HG03135 (cell line): ENCODE measurements at regions not wholly inside any gene's neighbourhood (a gene's known extent, or its start where the extent isn't known, plus 50 kb on each side); places are given as distances from the start of the nearest gene placed in this dataset.

ENCODE experiments used
- ATAC-seq: cut with Tn5 transposase; IDR thresholded peaks from one replicate; pipeline ENCODE4 v1.9.1; 2021; ENCODE audit warnings: mild to moderate bottlenecking, moderate library complexity; ENCODE audit not compliant: unreplicated experiment

DNA sequence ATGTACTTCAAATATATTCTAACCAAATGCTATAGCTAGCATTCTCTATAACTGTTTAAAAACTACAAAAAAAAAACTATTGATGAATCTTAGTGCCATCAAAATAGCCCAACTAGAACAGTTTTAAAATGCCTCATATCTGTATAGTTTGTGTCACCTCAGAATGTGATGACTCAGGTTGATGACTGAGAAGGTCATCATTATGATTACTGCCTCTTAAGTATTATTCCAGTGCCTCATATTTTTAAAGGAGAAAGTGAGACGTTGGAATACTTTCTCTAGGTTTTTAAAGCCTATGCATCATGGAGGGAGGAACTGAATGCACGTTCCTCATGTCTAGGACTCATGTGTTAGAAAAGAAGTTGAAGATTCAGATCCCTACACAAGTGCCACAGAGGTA lies 88.2 kb downstream of the TMA16 start:
- ATAC-seq, result no peak

DNA sequence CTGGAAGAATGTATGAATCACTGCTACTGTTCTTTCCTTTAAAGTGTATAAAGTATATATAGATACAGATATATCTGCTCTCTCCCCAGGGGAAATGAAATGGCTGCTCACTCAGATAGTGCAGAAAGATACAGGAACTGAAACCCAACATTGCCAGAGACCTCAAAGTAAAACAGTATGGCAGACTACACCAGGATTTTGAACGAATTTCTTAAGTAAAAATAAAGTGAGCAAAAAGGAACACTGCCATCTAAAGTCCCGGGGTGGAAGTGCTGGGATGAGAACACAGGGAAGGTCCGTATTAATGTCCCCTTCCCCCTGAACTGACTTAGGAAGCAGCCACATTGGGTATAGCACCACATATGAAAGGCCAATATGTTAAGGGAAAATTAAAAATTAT lies 93.4 kb downstream of the TMA16 start:
- peak; percentile 59 for ATAC-seq

DNA sequence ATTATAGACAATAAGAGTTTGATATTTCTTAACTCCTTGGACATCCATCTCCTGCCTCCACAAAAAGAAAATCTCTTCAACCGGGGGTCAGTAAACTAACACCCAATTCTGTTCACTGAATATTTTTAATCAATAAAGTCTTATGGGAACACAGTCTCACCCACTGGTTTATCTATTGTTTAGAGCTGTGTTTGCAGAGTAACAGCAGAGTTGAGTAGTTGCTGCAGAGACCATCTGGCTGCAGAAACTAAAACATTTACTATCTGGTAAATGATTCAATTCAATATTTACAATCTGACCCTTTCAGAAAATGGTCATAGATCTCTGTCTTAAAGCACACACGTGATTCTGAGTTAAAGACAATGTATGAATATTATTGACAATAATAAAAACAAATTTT lies 94.0 kb downstream of the TMA16 start:
- ATAC-seq, result no peak

DNA sequence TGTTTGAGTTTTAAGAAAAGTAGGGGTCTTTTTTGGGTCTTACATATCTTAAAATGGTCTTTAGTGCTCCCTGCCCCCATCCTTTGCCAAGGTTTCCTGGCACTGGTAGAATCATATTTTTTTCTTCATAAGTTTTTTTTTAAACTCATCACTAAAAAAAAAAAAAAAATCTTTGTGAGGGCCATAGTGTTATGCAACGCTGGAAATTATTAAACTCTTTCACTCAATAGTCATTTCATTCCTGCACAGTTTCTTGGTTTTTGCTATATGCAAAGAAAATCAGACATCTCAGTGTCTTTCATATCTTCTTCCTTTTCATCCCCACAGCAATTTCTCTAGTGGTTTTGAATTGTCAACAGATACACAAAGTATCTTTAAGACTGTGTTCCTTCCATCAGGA lies 95.6 kb downstream of the TMA16 start:
- peak; percentile 29 for ATAC-seq

DNA sequence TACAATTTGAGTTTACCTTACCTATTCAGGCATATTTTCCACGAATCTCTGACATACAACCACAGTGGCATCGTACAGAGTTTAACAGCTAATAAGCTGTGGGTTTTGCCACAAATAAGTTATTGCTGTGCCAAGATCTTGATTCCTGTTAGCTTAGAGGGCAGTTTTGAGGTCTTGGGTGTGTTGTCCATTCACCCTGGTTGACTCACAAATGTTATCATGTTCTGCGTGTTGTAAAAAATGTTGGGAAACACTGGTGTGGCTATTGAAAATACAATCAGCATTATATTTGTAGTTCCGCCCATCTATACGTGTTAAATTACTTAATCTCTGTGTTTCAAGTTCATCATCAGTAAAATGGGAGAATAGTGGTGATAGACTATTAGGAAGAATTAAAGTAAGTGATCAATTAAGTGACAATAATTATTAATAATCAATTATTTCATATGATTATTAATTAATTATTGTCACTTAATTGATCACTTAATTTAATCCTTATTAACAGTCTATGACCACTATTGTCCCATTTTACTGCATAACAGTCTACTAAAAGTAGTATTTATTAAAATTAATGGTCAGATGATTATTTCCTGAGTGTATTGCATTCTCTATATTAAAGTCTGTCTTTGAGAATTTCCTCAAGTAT lies 96.3 kb downstream of the TMA16 start:
- ATAC-seq, result peak; percentile 6

DNA sequence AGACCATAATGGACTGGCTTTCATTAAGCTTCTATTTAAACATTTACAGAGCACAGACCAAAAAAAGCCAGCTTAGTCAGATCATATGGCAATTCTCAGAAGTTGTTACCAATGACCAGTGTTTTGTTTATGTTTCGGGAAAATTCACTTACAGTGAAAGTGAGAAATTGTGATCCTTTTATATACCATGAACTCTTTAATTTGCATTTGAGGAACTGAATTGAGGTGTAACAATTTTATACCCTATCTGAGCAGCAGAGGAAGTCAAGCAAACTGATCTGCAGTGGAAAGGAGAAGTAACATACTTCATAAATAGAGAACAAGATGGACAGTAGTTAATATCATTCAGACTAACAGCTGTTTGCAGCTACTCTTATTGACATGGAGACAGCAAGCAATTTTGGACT lies 97.1 kb downstream of the TMA16 start:
- peak; percentile 87 for ATAC-seq

DNA sequence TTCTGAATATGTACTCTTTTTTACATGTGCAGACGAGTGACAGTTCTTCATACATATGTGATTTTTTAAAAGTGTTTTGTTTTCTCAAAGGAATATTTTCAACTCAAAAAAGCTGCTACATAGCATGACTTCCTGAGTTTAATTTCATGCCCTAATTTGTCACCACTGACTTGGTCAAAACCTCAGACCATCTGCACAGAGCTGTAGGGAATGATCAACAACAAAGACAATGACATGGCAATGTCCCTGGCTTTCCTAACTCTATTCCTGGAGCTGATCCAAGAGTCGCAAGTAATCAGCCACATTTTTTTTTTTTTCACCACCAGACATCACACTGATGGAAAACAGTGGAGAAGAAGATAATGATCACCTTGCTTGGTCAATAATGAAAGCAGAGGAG lies 97.7 kb downstream of the TMA16 start:
- no peak for ATAC-seq

DNA sequence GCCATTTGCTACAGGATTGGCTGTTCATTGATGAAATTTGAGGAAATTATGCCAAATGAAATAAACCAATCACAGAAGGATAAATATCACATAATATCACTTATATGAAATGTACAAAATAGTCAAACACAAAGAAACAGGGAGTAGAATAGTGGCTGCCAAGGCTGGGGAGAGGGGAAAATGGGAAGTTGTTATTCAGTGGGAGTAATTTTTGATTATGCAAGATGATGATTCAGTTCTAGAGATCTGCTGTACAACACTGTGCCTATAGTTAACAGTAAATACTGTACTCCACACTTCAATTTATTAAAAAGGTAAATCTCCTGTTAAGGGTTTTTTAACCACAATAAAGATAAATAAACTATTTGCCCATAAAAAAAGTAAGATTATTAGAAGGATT lies 101.1 kb downstream of the TMA16 start:
- ATAC-seq, result no peak

DNA sequence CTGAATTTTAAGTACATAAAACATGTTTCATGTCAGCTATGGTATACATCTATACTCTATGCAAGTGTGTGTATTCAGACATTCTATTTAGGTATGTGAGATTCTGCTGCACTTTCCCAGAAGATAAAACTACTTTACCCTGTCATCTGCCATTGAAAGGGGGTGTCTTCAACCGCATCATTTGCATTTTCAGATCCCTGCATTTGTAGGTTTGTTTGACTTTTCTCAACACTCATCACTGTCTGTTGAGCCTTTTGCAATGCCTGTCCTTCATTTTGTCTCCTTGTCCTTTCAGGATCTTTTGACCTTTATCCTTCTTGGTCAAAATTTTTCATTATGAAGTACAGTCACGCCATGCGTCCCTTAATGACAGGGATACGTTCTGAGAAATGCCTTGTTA lies 103.5 kb downstream of the TMA16 start:
- peak; percentile 70 for ATAC-seq

DNA sequence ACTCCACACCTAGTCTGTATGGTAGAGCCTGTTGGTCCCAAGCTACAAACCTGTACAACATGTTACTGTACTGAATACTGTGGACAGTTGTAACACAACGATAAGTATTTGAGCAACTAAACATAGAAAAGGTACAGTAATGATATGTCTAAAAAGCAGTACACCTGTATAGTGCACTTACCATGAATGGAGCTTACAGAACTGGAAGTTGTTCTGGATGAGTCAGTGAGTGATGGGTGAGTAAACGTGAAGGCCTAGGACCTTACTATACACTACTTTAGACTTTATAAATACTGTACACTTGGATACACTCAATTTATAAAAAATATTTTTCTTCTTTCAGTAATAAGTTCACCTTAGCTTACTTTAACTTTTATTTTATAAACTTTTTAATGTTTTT lies 104.0 kb downstream of the TMA16 start:
- ATAC-seq, result no peak

DNA sequence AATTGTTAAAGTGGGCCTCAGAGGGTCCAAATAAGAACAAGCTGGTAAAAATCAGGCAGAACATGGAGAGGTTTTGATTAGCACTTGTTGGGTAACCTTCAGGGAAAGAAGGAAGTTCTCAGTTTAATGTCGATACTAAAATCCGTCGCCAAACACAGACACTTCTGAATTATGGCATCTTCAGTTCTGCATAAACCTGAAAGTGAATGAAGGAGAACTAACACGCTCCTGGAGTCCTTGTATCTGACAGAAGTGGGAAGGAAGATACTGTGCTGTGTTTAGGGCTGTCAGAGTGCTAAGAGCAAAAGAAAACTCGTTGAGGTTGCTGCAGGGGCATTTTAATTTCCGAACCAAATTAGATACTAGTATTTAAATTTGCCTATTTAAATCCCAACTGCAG lies 106.2 kb downstream of the TMA16 start:
- ATAC-seq, result no peak

DNA sequence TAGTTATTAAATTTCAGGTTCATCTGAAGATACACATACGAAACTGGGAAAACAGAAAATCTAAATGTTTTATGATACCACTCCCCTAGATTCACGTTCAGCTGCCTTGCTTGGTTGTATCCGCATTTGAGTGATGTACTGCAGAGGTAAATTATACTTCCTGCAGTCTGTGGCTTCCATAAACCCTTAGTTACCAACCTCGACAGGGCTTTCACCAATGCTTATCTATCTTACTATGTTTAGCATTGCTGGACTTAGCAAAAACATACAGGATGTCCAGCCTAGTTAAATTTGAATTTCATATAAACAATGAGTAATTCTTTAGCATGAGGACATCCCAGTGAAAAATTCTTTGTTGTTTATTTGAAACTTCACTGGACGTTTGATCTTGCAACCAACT lies 108.8 kb downstream of the TMA16 start:
- no peak for ATAC-seq

DNA sequence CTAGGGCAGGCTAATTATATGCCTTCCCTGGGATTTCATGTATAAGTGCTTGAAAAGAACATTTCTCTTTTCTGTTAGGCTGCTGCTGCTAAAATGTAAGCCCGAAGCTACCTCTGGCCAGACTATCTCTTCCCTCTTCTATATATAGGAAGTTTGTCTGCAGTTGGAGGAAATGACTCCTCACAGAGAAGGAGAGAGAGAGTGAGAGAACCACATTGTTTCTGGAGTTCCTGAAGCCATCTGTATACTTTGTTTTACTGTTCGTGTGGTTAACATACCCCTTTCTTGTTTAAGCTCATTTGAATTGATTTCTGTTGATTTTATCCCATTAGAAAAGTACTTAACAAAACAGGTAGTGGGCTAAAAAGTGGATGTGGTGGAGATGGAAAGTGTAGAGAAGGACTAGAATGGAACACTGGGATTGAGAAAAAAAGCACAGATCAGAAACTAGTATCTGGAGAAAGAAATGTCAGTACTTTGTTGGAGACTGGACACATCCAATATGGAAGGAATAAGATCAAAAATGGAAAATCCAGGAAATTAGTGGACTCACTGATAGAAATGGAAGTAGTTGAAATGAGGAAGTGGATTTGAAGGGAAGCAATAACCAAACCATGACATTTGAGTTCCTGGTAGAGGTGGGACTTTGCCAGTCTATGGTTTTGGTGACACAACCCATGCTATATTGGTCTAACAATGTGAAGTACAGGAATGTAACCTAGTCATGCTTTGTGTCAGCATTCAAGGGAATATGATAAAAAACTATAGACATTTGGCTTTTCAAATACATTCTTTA lies 112.6 kb downstream of the TMA16 start:
- no peak for ATAC-seq

DNA sequence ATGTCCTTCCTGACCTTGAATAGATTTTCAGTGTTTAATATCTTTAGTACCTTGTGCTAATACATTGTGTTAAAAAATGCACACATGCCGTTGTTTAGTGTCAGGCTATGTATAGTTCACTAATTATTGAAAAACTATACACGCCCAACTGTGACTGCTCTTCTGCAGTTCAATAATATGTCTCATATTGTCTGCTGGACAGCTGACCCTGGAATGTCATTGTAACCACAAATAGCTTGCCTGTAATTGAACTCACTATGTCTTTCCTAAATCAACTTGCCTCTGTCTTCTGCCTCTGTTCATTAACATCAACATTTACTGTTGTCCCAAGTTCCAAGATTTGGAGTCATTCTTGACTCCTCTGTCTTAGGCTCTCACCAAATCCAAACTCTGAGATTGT lies 114.5 kb downstream of the TMA16 start:
- ATAC-seq, result no peak

DNA sequence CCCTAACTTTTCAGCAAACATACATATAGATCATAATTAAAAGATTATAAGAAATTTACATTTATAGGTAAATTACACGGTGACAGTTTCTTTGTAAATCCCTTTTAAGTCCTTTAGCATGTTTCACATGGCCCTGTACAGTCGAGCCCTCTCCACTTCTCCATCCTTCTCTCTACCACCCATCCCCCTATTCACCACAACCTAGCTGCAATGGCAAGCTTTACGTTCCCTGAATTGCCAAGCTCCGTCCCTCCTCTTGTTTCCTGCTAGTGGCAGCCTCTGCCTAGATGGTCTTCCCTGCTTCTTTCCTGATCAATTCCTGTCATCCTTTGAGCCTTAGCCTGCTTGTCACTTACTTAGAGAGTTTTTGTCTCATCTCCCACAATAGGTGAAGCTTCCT lies 116.2 kb downstream of the TMA16 start:
- no peak for ATAC-seq

DNA sequence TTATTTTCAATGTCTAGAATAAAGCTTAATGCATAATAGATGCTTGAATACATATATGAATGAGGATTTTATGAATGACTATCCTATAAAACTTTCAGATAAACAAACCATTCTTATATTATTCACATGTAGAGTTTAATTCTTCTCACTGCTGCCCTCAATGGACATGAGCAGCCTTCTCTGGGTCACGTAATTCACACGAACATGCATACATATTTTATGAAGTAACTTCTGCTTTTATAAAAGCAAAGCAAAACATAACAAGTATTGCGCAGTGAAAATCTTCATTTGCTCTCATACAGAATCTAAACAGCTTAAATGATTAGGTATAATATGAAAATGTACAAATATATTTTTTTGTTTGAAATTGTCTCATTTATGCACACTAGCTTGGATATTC lies 116.7 kb downstream of the TMA16 start:
- ATAC-seq, result no peak

DNA sequence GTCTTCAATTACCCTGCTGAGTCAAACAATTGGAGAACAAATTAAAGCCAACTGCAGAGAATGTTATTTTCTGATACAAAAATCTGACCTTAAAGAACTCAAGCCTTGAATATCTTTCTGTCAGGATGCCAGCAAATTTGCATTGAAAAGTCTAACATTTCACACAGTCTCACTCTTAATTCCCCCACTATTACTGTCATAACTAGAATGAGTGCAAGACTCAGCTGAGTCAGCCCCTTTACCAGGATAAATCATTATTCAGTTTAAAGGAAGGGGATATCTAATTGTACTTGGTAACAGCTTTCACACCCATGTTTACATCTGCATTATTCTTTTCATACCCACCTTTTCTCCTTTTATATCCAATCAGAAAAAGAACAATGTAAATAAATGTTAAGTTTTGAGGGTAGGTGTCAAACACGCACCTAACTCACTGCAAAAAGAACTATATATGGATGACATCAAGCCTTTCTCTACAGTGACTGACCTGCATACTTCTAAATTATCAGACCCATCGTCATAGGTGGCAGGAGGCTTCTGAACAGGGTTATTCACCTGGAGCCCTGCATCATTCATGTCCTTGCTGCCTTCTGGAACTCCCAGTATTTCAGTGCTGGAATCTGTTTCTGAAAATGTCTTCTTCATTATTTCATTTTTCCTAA lies 117.4 kb downstream of the TMA16 start:
- ATAC-seq, result peak; percentile 75

DNA sequence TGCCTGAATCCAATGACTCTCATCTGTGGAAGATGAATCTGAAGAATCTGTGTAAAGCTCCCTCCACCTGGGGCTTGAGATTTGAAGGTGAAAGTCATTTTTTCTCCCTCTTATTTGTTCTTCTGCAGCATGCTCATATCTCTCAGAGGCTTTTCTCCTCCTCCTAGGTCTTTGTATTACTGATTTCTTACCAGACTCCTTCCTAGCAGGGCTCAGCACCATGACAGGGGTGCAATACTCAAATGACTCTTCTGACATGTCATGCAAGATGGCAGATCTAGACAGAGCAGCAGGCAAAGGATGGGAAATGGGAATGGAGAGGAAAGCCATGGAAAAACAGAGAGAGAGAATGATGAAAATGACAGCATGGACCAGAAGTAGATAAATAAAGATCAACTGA lies 118.3 kb downstream of the TMA16 start:
- no peak for ATAC-seq

DNA sequence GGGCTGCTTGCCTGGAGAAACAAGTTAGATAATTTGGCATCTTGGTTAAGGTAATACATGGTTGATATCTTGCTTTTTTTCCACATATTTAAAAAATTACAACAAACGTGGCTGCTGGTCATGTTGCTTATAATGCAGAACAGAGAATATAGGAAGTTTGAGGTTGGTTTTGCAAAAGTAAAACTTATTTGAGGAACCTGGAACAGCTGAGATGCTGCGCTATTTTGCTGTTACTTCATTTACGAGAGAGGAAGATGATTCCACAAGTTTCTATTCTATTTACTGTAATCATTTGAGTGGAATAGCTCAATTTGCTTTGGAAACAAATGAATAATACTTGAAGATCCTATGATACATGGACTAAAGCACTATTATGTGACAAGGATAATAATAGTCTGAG lies 118.9 kb downstream of the TMA16 start:
- no peak for ATAC-seq

DNA sequence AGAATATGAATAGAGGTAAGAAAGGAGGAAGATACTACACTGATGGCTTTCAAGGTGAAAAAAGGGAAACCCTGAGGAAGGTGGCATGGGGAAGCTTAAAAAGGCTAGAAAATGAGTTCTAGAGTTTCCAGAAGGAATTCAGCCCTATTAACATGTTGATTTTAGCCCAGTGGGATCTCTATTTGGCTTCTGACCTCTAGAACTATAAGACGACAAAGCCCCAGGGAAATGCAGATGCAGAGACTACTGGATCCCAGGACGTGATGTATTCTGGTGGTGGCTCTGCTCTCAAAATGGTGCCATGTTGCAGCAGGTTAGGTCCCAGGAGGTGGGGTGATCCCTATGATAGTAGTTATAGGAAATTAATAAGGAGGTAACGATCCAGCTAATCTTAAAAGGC lies 120.4 kb downstream of the TMA16 start:
- ATAC-seq, result no peak

DNA sequence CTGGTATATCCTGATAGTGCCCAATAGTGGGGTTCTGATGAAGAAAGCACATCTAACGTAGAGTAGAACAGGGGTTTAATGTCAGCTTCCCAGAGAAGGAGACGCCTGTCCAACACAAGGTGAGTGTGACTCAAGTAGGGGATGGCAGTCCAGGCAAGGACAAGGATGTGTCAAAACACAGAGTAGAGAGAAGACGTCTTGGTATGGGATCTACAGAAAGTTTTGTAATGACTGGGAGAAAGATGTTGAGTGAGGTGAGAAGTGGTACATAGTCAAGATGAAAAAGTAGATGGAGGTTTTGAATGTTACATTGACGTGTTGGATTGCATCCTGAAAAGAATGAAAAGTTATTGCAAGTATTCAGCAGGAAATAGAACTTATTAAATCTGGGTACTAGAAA lies 124.4 kb downstream of the TMA16 start:
- ATAC-seq, result no peak

DNA sequence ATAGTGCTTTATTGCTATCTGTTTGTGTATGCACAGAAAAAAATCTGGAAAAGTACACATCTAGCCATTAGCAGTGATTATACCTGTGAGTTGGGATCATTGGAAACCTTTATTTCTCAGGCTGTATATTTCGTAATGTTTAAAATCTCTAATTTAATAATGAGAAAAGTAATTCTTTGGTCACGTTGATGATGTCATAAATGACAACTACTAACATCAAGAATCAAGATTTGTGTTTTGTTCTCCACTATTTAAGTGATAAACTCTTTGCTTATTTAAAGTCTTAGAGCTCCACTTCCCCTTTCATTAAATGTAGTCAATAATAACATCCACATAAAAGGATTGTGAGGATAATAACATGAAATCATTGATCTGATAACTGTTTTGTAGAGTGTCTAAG lies 126.2 kb downstream of the TMA16 start:
- ATAC-seq, result no peak
